Right lobe of liver (tissue), 6 donors: ENCODE measurements at regions not wholly inside any gene's neighbourhood (a gene's known extent, or its start where the extent isn't known, plus 50 kb on each side); places are given as distances from the start of the nearest gene placed in this dataset.
A peak's percentile ranks its signal among the peaks of the same experiment; 100 is the strongest.

Experiments
- ATAC-seq, 4 donors: fragments of 200-7000 bp; cut with Tn5 transposase; one replicate each; pipeline ENCODE4 v1.9.1; 2020; ENCODE audit warnings: mild to moderate bottlenecking in 4 of 4, moderate library complexity in 4 of 4
- DNase-seq, 3 donors: peaks; one replicate each; pipeline ENCODE4 v3.0.0-alpha.2; 2020
- H3K27ac ChIP-seq, 3 donors: fragments of 200-600 bp; one replicate each; pipeline ENCODE4 v1.8.0; 2022
- H3K27me3 ChIP-seq, 2 donors: fragments of 200-600 bp; one replicate each; pipeline ENCODE4 v1.8.0; 2022
- H3K36me3 ChIP-seq, 4 donors: fragments of 200-600 bp; sonication (generic) in 1 of 4; one replicate each; pipeline versions ENCODE4 v1.5.1 to v1.8.0; 2017 to 2022; ENCODE audit warnings: control low read depth in 1 of 4
- H3K4me1 ChIP-seq, 4 donors: fragments of 200-600 bp; sonication (generic) in 1 of 4; one replicate each; pipeline versions ENCODE4 v1.5.1 to v1.8.0; 2017 to 2022; ENCODE audit warnings: control low read depth in 1 of 4
- H3K4me3 ChIP-seq, 3 donors: fragments of 200-600 bp; one replicate each; pipeline ENCODE4 v1.8.0; 2022
- H3K9me3 ChIP-seq, 4 donors: fragments of 200-600 bp; sonication (generic) in 1 of 4; one replicate each; pipeline versions ENCODE4 v1.5.1 to v1.8.0; 2017 to 2022; ENCODE audit warnings: control low read depth in 1 of 4
- POLR2A ChIP-seq: fragments of 450-650 bp; IDR thresholded peaks from one replicate; pipeline ENCODE4 v1.6.1; 2017; ENCODE audit warnings: antibody characterized with exemption, mild to moderate bottlenecking
- WGBS: methylation state at CpG from one replicate; pipeline ENCODE4 v1.1.6; 2018; ENCODE audit warnings: low coverage, low lambda C conversion rate; ENCODE audit not compliant: insufficient coverage; ENCODE audit errors: missing lambda C conversion rate; 5-methylcytosine and 5-hydroxymethylcytosine counted together
- intact Hi-C, 2 donors: fragments of 100-400 bp; cut with DNase I; formaldehyde crosslinking; loops; one replicate each; pipeline versions ENCODE4 v1.11.2 to v1.14.1; 2022
- TF ChIP-seq, protein P1 (sequence below), 4 donors: fragments of 200-600 bp in 3 of 4; fragments of 450-650 bp in 1 of 4; IDR thresholded peaks; one replicate each; pipeline versions ENCODE4 v1.5.1 to v1.8.0; 2016 to 2022; ENCODE audit warnings: antibody characterized with exemption in 4 of 4, mild to moderate bottlenecking in 2 of 4
- donor health status: DM: no; HTN: yes; CAD: no.
- donor health status: DM: no; HTN: no; CAD: no.
- donor health status: DM: no; HTN: no; CAD: no.
- donor health status: DM: no; HTN: yes; CAD: no.
- donor health status: DM: no; HTN: yes; CAD: no.

DNA sequence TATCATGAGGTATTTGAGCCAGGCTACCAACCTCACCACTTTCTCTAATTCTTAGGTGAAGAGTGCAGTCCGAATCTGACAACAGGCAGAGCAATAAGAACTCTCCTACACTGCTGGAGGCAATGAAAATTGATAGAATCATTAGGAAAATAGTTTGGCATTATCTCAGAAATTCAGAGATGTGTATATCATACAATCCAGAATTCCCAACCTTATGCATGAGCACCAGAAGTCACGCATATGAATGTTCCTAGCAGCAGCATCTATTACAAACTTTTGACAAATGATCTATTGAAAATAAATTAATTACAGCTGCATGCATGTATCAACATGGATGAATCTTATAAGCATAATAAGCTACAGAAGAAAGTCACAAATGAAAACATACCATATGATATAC is 176.9 kb upstream of the CAMK1G start:
- TF ChIP-seq POLR2A = no peak
- TF ChIP-seq, protein P1, sequence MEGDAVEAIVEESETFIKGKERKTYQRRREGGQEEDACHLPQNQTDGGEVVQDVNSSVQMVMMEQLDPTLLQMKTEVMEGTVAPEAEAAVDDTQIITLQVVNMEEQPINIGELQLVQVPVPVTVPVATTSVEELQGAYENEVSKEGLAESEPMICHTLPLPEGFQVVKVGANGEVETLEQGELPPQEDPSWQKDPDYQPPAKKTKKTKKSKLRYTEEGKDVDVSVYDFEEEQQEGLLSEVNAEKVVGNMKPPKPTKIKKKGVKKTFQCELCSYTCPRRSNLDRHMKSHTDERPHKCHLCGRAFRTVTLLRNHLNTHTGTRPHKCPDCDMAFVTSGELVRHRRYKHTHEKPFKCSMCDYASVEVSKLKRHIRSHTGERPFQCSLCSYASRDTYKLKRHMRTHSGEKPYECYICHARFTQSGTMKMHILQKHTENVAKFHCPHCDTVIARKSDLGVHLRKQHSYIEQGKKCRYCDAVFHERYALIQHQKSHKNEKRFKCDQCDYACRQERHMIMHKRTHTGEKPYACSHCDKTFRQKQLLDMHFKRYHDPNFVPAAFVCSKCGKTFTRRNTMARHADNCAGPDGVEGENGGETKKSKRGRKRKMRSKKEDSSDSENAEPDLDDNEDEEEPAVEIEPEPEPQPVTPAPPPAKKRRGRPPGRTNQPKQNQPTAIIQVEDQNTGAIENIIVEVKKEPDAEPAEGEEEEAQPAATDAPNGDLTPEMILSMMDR (IDR thresholded peaks at IDR 0.05) = no peak

DNA sequence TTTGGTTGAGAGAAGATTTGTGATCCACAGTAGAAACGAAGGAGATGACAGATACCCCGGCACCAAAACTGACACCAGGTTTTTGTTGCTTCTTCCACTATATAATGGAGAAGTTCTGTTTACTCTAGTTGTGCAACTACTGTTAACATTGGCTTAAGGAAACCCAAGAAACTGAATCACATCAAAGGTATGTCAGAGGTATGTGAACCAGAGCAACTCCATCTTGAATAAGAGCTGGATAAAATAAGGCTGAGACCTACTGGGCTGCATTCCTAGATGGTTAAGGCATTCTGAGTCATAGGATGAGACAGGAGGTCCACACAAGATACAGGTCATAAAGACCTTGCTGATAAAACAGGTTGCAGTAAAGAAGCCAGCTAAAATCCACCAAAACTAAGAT is 173.7 kb upstream of the CAMK1G start:
- 49% methylated on average over 2 of the region's 2 CpGs for WGBS
- ATAC-seq = no peak
- H3K4me1 ChIP-seq = peaks cover 0 to 7% (median 0%) of the 10 kb centered on the region in 4 donors

More for the DNA sequence above, 176.9 kb upstream of the CAMK1G start:
- Histone ChIP-seq H3K36me3 (no peaks in the 10 kb centered on the region), H3K27me3 (no peaks in the 10 kb centered on the region), H3K4me1 (no peaks in the 10 kb centered on the region), H3K9me3 (no peaks in the 10 kb centered on the region), H3K4me3 (no peak overlapping the region), H3K27ac (no peak overlapping the region)
- no peak for DNase-seq
- ATAC-seq = no peak
- intact Hi-C loops = no loop called here
- WGBS = 39% methylated on average over 2 of the region's 2 CpGs

DNA sequence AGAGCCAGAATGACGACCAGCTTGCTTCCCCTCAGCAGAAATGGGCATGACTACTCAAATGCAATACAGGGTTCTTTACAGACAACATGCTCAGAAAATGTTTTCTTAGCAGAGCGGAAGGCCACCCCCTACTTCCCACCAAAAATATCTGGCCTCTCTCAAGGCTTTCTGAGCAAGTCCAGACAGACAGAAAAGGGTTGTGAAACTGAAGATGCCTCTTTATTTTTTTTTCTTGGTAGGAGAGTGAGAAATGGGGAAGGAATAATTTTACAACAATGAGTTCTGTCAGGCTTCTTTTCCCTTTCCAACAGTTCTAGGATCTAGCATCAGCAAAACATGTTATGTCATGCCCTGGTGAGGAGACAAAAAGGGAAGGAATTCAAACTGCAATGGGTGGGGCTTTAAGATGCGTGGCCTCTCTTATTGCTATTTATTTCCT is 172.0 kb upstream of the CAMK1G start:
- intact Hi-C loops = no loop called here
- Histone ChIP-seq H3K4me3 (no peak overlapping the region), H3K4me1 (peaks cover 0 to 7% (median 0%) of the 10 kb centered on the region in 4 donors), H3K36me3 (no peaks in the 10 kb centered on the region), H3K27ac (peak overlapping the region in 1 of 3 donors; percentile 26), H3K9me3 (no peaks in the 10 kb centered on the region), H3K27me3 (no peaks in the 10 kb centered on the region)
- 33% methylated on average over 3 of the region's 3 CpGs for WGBS
- no peak for TF ChIP-seq POLR2A
- TF ChIP-seq, protein P1 (IDR thresholded peaks at IDR 0.05) = no peak
- peak; percentile 49 to 69 (median 56) for ATAC-seq
- no peak for DNase-seq

More for the DNA sequence above, 173.7 kb upstream of the CAMK1G start:
- intact Hi-C loops = no loop called here
- DNase-seq = no peak
- no peak overlapping the region for H3K4me3 ChIP-seq
- no peaks in the 10 kb centered on the region for H3K9me3 ChIP-seq
- no peaks in the 10 kb centered on the region for H3K36me3 ChIP-seq
- TF ChIP-seq POLR2A = no peak
- TF ChIP-seq, protein P1 (IDR thresholded peaks at IDR 0.05) = no peak
- no peak overlapping the region for H3K27ac ChIP-seq
- H3K27me3 ChIP-seq = no peaks in the 10 kb centered on the region

DNA sequence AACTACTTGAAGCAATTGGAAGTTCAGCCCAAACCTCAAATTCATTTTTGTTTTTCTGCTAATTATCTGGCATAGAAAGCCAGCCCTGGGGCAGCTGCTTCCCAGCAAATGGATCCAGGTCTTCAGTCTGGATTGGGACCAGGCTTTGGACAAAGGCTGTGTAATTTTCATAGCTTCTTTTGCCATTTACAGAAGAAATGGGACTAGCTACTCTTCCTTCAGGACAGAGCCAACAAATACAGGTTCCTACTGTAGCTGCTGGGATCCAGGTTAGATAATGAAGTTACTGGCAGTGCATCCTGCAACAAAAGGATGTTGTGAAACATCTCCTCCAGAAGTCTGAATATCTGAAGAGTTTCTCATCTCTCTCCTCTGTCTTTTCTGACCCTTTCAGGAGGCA is 171.5 kb upstream of the CAMK1G start:
- H3K27me3 ChIP-seq = no peaks in the 10 kb centered on the region
- peaks cover 0 to 7% (median 0%) of the 10 kb centered on the region in 4 donors for H3K4me1 ChIP-seq
- H3K36me3 ChIP-seq = no peaks in the 10 kb centered on the region
- ATAC-seq (no peak), DNase-seq (no peak)
- H3K27ac ChIP-seq = no peak overlapping the region
- H3K4me3 ChIP-seq = no peak overlapping the region
- no peaks in the 10 kb centered on the region for H3K9me3 ChIP-seq
- TF ChIP-seq, protein P1 (IDR thresholded peaks at IDR 0.05) = no peak
- no peak for TF ChIP-seq POLR2A
- intact Hi-C loops = no loop called here

DNA sequence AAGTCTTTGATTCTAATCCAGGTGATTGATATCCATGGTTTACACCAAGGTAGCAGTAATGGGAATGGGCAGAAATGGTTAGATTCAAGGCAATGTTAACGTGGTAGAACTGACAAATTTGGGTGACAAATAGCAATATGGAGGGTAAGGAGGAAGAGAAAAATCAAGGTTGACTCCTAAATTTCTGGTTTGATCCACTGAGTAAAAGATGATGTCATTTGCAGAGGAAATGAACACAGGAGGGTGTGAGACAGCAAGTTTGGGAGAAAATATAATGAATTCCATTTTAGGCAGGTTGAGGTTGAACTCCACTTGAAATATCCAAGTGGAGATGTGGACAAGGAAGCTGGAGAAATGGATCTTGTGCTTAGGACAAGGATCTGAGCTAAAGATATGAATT is 170.9 kb upstream of the CAMK1G start:
- no peak for TF ChIP-seq POLR2A
- TF ChIP-seq, protein P1 (IDR thresholded peaks at IDR 0.05) = no peak
- 14% methylated on average over 1 of the region's 1 CpG for WGBS
- DNase-seq = no peak
- ATAC-seq = no peak
- no peak overlapping the region for H3K4me3 ChIP-seq
- intact Hi-C loops = no loop called here
- no peaks in the 10 kb centered on the region for H3K9me3 ChIP-seq
- H3K27me3 ChIP-seq = no peaks in the 10 kb centered on the region
- no peak overlapping the region for H3K27ac ChIP-seq
- H3K4me1 ChIP-seq = peaks cover 0 to 7% (median 0%) of the 10 kb centered on the region in 4 donors
- no peaks in the 10 kb centered on the region for H3K36me3 ChIP-seq
